Immature natural killer cell (primary cell): ENCODE measurements at regions not wholly inside any gene's neighbourhood (a gene's known extent, or its start where the extent isn't known, plus 50 kb on each side); places are given as distances from the start of the nearest gene placed in this dataset.
"Not testable (repeated sequence)": the region's sequence is repeated elsewhere in the genome, so short reads cannot be mapped to it uniquely, and the experiment has no call there.

ENCODE experiments used
- DNase-seq, 3 donors: peaks; one replicate each; pipeline ENCODE4 v3.0.0; 2022; ENCODE audit warnings: mixed read lengths in 1 of 3
- H3K27ac Mint-ChIP-seq, 6 donors: one replicate each; pipeline ENCODE4 v1.8.0; 2020; ENCODE audit warnings: mixed read lengths in 6 of 6, mild to moderate bottlenecking in 5 of 6, inconsistent platforms in 4 of 6, moderate library complexity in 3 of 6
- H3K27me3 Mint-ChIP-seq, 3 donors: one replicate each; pipeline ENCODE4 v1.8.0; 2020 to 2021; ENCODE audit warnings: low read depth in 3 of 3, mild to moderate bottlenecking in 3 of 3, mixed read lengths in 3 of 3, moderate library complexity in 3 of 3, inconsistent platforms in 1 of 3
- H3K36me3 Mint-ChIP-seq, 3 donors: one replicate each; pipeline ENCODE4 v1.8.0; 2020; ENCODE audit warnings: mixed read lengths in 3 of 3, inconsistent platforms in 2 of 3, mild to moderate bottlenecking in 2 of 3
- H3K4me1 Mint-ChIP-seq, 2 donors: one replicate each; pipeline ENCODE4 v1.8.0; 2020; ENCODE audit warnings: inconsistent platforms in 2 of 2, mild to moderate bottlenecking in 2 of 2, mixed read lengths in 2 of 2, moderate library complexity in 1 of 2
- H3K4me3 Mint-ChIP-seq, 5 donors: one replicate each; pipeline ENCODE4 v1.8.0; 2020; ENCODE audit warnings: mild to moderate bottlenecking in 5 of 5, mixed read lengths in 5 of 5, inconsistent platforms in 3 of 5, moderate library complexity in 3 of 5
- H3K9me3 Mint-ChIP-seq, 6 donors: one replicate each; pipeline ENCODE4 v1.8.0; 2020; ENCODE audit warnings: mild to moderate bottlenecking in 6 of 6, mixed read lengths in 6 of 6, inconsistent platforms in 4 of 6, moderate library complexity in 3 of 6

DNA sequence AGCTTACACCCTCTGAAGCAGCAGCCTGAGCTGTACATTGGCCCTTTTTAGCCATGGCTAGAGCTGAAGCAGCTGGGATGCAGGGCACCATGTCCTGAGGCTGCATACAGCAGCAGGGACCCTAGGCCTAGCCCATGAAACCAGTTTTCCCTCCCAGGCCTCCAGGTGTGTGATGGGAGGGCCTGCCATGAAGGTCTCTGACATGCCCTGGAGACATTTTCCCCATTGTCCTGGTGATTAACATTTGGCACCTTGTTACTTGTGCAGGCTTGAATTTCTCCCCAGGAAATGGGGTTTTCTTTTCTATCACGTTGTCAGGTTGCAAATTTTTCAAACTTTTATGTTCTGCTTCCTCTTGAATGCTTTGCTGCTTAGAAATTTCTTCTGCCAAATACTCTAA lies 206.8 kb upstream of the GADL1 start:
- H3K36me3 Mint-ChIP-seq, DNase-seq, H3K27ac Mint-ChIP-seq, H3K4me1 Mint-ChIP-seq, H3K9me3 Mint-ChIP-seq, H3K4me3 Mint-ChIP-seq, H3K27me3 Mint-ChIP-seq: not testable (repeated sequence)

DNA sequence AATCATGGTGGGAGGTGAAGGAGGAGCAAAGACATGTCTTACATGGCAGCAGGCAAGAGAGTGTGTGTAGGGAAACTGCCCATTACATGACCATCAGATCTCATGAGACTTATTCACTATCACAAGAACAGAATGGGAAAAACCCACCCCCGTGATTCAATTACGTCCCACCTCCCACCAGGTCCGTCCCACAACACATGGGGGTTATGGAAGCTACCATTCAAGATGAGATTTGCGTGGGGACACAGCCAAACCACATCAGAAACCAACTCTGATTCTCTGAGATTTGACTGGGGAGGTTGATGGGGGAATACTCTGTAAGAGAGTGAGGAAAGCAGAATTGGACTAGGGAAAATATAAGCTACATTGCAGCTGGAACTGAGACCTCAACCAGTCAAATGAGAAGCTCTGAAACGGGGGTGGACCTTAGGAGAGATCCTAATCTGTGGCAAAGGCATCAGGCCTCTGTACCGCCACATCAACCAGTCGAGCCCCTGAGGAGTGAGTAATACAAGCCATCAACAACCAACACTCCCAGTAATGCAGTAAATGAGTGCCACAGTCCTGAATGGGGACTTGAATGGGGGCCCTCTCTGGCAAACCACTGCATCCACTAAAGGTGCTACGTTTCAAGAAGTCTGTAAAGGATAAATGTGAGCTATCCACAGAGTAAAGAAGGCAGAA lies 207.9 kb upstream of the GADL1 start:
- H3K4me3 Mint-ChIP-seq = no peak overlapping the region
- H3K27ac Mint-ChIP-seq = no peak overlapping the region
- no peak for DNase-seq
- H3K4me1 Mint-ChIP-seq = no peaks in the 10 kb centered on the region
- H3K36me3 Mint-ChIP-seq = no peaks in the 10 kb centered on the region
- peaks cover 0 to 6% (median 3%) of the 10 kb centered on the region in 3 donors for H3K27me3 Mint-ChIP-seq
- H3K9me3 Mint-ChIP-seq = peaks cover 0 to under 1% (median 0%) of the 10 kb centered on the region in 6 donors

DNA sequence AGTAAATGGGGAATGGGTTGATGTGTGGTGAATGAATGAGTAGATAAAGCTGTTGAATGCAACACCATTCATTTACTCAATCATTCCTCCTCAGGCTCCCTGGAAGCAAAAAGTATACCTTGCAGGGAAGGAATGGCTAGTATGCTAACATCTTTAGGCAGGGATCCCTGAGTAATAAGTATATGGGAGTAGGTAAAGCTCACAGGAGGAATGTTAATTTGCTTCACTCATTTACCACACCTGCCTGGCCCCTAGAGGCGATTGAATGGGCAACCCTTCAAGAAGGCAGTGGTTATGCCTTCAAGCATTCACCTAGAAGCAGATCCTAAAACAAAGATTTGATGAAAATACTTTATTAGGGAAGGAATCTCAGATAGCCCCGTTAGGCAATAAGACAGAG lies 208.7 kb upstream of the GADL1 start:
- no peak overlapping the region for H3K27ac Mint-ChIP-seq
- H3K9me3 Mint-ChIP-seq = no peaks in the 10 kb centered on the region
- no peak for DNase-seq
- no peaks in the 10 kb centered on the region for H3K36me3 Mint-ChIP-seq
- peaks cover 0 to 6% (median 3%) of the 10 kb centered on the region in 3 donors for H3K27me3 Mint-ChIP-seq
- H3K4me3 Mint-ChIP-seq = no peak overlapping the region
- no peaks in the 10 kb centered on the region for H3K4me1 Mint-ChIP-seq

DNA sequence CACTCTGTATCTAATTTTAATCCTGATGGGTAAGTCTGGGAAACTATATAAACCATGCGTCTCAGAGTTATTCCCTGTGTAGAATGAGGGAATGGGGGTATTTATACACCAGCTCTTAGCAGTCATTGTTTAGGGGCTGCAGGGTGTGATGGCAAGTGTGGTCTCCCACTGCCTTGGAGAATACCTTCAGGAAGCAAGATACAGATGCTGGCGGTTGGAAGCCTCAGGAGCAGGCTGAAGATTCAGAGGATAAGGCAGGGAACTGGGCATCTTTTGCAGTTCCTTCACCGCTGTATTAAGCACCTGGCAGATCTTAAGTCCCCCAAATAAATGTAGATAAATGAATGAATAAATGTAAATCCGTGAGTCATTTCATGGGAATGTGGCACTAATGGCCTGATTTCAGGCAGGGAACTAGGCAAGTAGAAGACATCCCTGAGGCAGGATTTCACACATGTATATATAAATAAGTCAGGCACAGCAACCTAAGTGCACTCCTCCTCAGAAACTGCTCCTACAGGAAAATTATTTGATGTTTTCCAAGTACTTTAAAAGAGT lies 209.2 kb upstream of the GADL1 start:
- Mint-ChIP-seq H3K36me3 (no peaks in the 10 kb centered on the region), H3K9me3 (no peaks in the 10 kb centered on the region), H3K4me1 (no peaks in the 10 kb centered on the region), H3K27me3 (peaks cover 0 to 7% (median 3%) of the 10 kb centered on the region in 3 donors), H3K27ac (no peak overlapping the region), H3K4me3 (no peak overlapping the region)
- no peak for DNase-seq

DNA sequence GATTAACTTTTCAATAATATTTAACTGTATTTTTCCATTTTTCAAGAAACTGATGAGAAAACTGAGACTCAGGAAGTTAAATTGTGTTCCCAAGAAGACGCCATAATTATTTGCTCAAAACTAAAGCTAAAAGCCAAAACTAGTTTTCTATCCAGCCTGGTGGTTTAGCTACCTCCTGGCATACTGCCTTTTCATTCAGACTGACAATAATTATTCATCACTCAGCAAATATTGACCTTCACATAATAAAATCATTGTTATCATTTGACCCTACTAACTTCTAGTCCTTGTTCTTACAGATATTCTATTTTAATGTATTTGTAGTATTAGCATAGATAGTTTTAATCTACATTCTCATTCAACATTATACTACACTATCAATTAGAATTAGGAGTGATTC lies 210.6 kb upstream of the GADL1 start:
- no peak for DNase-seq
- Mint-ChIP-seq H3K4me3 (no peak overlapping the region), H3K36me3 (no peaks in the 10 kb centered on the region), H3K9me3 (no peaks in the 10 kb centered on the region), H3K27me3 (peaks cover 3 to 9% (median 3%) of the 10 kb centered on the region in 3 donors), H3K4me1 (no peaks in the 10 kb centered on the region), H3K27ac (no peak overlapping the region)

DNA sequence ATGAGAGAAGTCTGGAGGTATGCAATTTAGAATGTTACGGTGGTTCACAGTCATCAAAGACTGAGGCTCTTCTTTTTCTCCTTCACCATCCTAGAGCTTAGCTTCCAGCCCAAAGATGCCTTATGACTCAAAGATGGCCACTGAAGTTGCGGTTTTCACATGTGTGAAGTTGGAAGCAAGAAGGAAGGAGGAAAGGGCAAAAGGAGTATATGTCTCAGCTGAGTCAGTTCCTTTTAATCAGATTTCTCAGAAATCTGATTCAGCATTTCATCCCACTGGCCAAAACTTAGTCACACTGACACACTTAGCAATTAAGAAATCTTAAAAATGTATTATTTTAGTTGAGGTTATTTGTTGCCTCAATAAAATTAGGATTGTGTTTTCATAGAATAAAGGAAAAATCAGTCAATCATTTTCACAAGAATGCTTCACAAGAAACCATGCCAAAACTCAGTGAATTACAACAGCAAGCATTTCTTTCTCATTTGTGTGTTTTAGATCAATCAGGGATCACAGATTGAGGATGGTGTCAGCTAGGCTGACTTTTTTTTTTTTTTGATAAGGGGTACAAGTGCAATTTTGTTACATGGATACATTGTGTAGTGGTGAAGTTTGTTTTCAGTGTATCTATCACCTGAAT lies 211.1 kb upstream of the GADL1 start:
- no peaks in the 10 kb centered on the region for H3K36me3 Mint-ChIP-seq
- no peak overlapping the region for H3K27ac Mint-ChIP-seq
- peaks cover 3 to 9% (median 3%) of the 10 kb centered on the region in 3 donors for H3K27me3 Mint-ChIP-seq
- no peak for DNase-seq
- no peaks in the 10 kb centered on the region for H3K9me3 Mint-ChIP-seq
- no peaks in the 10 kb centered on the region for H3K4me1 Mint-ChIP-seq
- no peak overlapping the region for H3K4me3 Mint-ChIP-seq

DNA sequence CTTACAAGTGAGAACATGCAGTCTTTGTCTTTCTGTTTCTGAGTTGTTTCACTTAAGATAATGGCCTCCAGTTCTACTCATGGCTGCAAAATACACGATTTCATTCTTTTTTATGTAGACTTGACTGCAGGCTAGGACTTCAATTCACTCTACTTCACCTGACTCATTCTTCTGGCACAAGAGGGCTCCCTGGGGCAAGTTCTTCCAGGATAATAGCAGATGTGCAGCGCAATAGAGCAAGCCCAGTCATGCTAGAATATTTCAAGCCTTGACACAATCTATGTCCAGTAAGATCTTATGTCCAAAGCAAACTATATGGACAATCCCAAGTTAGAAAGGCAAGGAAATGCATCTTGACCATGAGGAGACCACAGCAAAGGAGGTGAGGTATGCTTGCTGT lies 211.7 kb upstream of the GADL1 start:
- Mint-ChIP-seq H3K27me3 (peaks cover 3 to 9% (median 5%) of the 10 kb centered on the region in 3 donors), H3K36me3 (no peaks in the 10 kb centered on the region), H3K4me3 (no peak overlapping the region), H3K9me3 (no peaks in the 10 kb centered on the region), H3K4me1 (no peaks in the 10 kb centered on the region), H3K27ac (no peak overlapping the region)
- no peak for DNase-seq

DNA sequence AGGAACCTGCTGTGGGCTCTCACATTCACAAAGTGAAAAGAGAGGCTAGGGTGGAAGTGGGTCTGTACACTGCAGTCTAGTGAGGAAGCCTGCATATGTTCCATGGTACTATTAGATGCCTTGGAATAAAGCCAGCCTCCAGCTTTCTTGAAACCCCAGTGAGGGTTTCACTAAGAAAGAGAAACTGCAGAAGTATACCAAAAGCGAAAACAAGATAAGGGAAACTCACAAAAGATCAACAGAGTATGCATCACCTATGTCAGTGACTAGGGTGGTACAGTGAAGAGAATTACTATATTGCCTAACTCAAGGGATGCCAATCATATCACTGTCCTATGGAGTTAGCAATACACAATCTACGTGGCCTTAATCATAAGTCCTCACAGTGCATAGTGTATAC lies 212.5 kb upstream of the GADL1 start:
- Mint-ChIP-seq H3K9me3 (no peaks in the 10 kb centered on the region), H3K4me3 (no peak overlapping the region), H3K27me3 (peaks cover 3 to 9% (median 5%) of the 10 kb centered on the region in 3 donors), H3K4me1 (no peaks in the 10 kb centered on the region), H3K27ac (no peak overlapping the region), H3K36me3 (no peaks in the 10 kb centered on the region)
- no peak for DNase-seq

DNA sequence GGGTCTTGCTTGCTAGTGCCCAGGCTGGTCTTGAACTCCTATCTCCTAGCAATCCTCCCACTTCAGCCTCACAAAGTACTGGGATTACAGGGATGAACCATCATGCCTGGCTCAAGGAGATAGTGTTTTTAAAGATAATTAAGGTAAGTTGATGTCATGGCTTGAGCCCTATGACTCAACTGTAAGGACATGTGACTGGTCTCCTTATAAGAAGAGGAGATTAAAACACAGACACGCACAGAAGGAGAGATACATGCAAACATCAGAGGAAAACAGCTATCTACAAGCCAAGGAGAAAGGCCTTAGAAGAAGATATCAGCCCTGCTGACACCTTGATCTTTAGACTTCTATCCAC lies 220.4 kb upstream of the GADL1 start:
- Mint-ChIP-seq H3K4me3 (no peak overlapping the region), H3K36me3 (no peaks in the 10 kb centered on the region), H3K27me3 (peaks cover 2 to 4% (median 2%) of the 10 kb centered on the region in 3 donors), H3K9me3 (no peaks in the 10 kb centered on the region), H3K4me1 (peaks cover 0 to 4% of the 10 kb centered on the region in 2 donors), H3K27ac (no peak overlapping the region)
- no peak for DNase-seq

DNA sequence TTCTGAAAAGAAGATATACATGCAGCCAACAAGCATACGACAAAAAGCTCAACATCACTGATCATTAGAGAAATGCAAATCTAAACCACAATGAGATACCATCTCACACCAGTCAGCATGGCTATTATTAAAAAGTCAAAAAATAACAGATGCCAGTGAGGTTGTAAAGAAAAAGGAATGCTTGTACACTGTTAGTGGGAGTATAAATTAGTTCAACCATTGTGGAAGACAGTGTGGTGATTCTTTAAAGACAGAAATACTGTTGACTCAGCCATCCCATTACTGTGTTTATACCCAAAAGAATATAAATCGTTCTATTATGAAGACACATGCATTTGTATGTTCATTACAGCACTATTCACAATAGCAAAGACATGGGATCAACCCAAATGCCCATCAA lies 221.1 kb upstream of the GADL1 start:
- not testable (repeated sequence) for H3K4me3 Mint-ChIP-seq, H3K4me1 Mint-ChIP-seq, H3K9me3 Mint-ChIP-seq, H3K27me3 Mint-ChIP-seq, H3K36me3 Mint-ChIP-seq, H3K27ac Mint-ChIP-seq, DNase-seq

DNA sequence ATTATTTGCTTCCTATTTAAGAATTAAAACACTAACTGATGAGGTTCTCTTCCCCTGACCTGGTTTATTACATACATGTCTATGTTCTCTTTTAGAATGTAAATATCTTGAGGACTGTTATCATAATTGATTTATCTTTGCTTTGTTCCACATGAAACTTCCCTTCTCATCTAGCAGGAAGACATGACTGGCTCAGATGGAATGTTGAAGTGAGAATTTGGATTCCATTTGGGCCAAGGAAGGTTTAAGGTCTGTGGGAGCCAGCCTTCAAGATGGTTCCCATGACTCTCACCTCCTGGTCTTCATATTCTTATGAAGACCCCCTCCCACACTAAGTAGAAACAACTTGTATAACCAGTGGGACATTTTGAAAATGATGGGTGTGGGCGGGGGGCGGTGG lies 222.2 kb upstream of the GADL1 start:
- Mint-ChIP-seq H3K4me3 (no peak overlapping the region), H3K36me3 (no peaks in the 10 kb centered on the region), H3K9me3 (no peaks in the 10 kb centered on the region), H3K27ac (no peak overlapping the region), H3K4me1 (peaks cover 0 to 4% of the 10 kb centered on the region in 2 donors), H3K27me3 (peaks cover 0 to 4% (median 2%) of the 10 kb centered on the region in 3 donors)
- DNase-seq = no peak

DNA sequence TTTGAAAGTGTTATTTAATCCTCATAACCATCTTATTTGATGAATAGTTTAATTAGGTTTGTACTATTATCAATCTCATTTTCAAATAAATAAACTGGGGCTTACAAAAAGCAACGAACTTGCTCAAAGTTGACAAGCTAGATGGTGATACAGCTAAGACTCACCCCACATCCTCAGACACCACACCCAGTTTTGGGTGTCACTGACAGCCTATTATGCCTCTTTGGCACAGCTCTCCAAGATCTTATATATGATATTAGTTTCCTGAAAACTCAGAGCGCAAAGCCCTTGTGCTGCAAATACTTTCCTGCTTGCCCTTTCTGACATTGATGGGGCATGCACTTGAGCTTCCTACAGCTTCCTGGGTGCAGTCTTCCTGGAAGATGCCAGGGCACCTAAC lies 223.4 kb upstream of the GADL1 start:
- Mint-ChIP-seq H3K4me1 (peaks cover 0 to 4% of the 10 kb centered on the region in 2 donors), H3K4me3 (no peak overlapping the region), H3K36me3 (no peaks in the 10 kb centered on the region), H3K27me3 (peaks cover 0 to 2% (median 1%) of the 10 kb centered on the region in 3 donors), H3K27ac (no peak overlapping the region), H3K9me3 (no peaks in the 10 kb centered on the region)
- no peak for DNase-seq

DNA sequence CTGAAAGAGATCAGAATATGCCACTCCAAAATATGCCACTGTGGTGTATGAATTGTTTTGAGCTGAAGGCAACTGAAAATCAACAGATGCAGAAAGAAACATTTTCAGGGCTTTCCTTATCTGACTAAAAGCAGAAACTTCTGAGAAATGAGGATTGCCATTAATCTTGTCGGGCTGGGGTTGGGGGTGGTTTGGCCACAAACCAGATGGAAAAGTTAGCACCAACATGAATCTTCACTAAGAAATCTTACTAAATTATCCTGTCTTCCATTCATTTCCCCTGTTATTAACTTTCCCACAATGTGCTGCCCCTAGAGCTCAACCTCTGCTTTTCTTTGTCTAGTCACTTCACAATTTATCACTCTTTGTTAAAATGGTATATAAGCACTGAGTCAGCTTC lies 229.9 kb upstream of the GADL1 start:
- Mint-ChIP-seq H3K9me3 (peaks cover 0 to 17% (median 7%) of the 10 kb centered on the region in 6 donors), H3K27ac (no peak overlapping the region), H3K27me3 (no peaks in the 10 kb centered on the region), H3K4me1 (no peaks in the 10 kb centered on the region), H3K4me3 (no peak overlapping the region), H3K36me3 (peaks cover 4 to 8% (median 7%) of the 10 kb centered on the region in 3 donors)
- DNase-seq = no peak

DNA sequence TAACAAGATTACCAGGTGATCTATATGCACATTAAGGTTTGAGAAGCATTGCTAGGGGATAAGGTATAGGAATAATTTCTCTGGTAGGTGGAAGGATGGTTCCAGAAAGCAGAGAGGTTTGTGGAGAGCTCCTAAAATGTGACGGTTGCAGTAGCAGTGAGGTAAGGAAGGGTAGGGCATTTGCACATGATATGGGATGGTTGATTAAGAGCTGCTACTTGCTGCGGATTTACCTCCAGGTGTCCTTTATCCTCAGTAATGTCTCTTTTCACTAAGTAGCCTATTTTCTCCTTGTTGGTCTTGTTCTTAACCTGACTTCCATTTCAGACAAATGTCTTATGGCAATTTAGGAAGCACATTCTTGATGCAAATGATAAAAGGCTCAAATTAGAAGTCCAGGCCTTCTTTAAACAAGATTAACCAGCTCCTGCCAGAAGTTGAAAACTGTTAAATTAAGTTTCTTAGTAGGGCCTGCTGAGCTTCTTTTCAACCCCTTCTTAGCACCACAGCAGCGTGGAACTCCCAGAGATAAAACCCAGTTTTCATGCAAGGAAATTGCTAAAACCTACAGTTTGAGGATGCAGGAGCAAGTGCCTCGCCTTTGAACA lies 231.1 kb upstream of the GADL1 start:
- no peak for DNase-seq
- no peaks in the 10 kb centered on the region for H3K27me3 Mint-ChIP-seq
- H3K36me3 Mint-ChIP-seq = peaks cover 4 to 8% (median 7%) of the 10 kb centered on the region in 3 donors
- no peak overlapping the region for H3K27ac Mint-ChIP-seq
- H3K9me3 Mint-ChIP-seq = peaks cover 0 to 17% (median 7%) of the 10 kb centered on the region in 6 donors
- no peaks in the 10 kb centered on the region for H3K4me1 Mint-ChIP-seq
- H3K4me3 Mint-ChIP-seq = no peak overlapping the region
